Cardiac muscle cell (in vitro differentiated cells and primary cell): ENCODE measurements at regions not wholly inside any gene's neighbourhood (a gene's known extent, or its start where the extent isn't known, plus 50 kb on each side); places are given as distances from the start of the nearest gene placed in this dataset.

ENCODE experiments used
- DNase-seq, 2 donors: peaks; one replicate each; pipeline versions ENCODE4 v3.0.0 to v3.0.0-alpha.2; 2010 to 2017; ENCODE audit warnings: low read depth in 1 of 2, low spot score in 1 of 2
- H3K27ac ChIP-seq: fragments of 200-600 bp; sonication (generic); 2 replicates; pipeline ENCODE4 v1.5.1; 2016
- H3K27me3 ChIP-seq: fragments of 200-600 bp; sonication (generic); 2 replicates; pipeline ENCODE4 v1.6.0; 2016; ENCODE audit warnings: control low read depth
- H3K36me3 ChIP-seq: fragments of 200-600 bp; sonication (generic); 2 replicates; pipeline ENCODE4 v1.5.1; 2016; ENCODE audit warnings: control low read depth
- H3K4me1 ChIP-seq: fragments of 200-600 bp; sonication (generic); 2 replicates; pipeline ENCODE4 v1.8.1; 2017; ENCODE audit warnings: low read depth, mild to moderate bottlenecking, mixed run types
- H3K4me3 ChIP-seq: fragments of 200-600 bp; sonication (generic); 2 replicates; pipeline ENCODE4 v1.5.1; 2016; ENCODE audit warnings: mild to moderate bottlenecking
- H3K9me3 ChIP-seq: fragments of 200-600 bp; sonication (generic); 2 replicates; pipeline ENCODE4 v1.5.1; 2017; ENCODE audit warnings: low read depth, mild to moderate bottlenecking, control low read depth
- TF ChIP-seq, protein P1 (sequence below): IDR thresholded peaks from 2 replicates; pipeline ENCODE4 v1.5.1; 2012; ENCODE audit warnings: low read depth, mild to moderate bottlenecking, low read length

DNA sequence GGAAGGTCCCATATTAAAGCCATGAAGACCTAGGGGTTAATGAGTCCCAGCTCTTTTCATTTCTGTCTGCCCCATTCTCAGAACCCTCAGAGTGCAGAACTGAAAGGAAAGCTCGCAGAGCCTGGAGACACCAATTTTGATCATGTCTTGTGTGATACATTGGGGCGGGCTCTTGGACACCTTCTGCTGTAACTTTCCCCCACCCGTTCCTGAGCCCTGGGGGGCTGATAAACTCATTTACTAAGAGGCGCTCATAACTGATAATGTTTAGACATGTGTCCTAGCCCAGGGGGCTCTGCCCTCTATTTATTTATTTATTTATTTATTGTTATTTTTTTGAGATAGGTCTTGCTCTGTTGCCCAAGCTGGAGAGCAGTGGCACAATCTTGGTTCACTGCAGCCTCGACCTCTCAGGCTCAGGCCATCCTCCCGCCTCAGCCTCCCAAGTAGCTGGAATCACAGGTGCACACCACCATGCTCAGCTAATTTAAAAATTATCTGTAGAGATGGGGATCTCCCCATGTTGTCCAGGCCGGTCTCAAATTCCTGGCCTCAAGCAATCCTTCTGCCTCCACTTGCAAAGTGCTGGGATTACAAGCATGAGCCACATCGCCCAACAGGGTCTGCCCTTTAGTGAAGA lies 72.4 kb upstream of the HAAO start:
- no peaks in the 10 kb centered on the region for H3K4me1 ChIP-seq
- no peak overlapping the region for H3K27ac ChIP-seq
- no peaks in the 10 kb centered on the region for H3K36me3 ChIP-seq
- H3K27me3 ChIP-seq: no peaks in the 10 kb centered on the region
- no peaks in the 10 kb centered on the region for H3K9me3 ChIP-seq
- TF ChIP-seq, protein P1, sequence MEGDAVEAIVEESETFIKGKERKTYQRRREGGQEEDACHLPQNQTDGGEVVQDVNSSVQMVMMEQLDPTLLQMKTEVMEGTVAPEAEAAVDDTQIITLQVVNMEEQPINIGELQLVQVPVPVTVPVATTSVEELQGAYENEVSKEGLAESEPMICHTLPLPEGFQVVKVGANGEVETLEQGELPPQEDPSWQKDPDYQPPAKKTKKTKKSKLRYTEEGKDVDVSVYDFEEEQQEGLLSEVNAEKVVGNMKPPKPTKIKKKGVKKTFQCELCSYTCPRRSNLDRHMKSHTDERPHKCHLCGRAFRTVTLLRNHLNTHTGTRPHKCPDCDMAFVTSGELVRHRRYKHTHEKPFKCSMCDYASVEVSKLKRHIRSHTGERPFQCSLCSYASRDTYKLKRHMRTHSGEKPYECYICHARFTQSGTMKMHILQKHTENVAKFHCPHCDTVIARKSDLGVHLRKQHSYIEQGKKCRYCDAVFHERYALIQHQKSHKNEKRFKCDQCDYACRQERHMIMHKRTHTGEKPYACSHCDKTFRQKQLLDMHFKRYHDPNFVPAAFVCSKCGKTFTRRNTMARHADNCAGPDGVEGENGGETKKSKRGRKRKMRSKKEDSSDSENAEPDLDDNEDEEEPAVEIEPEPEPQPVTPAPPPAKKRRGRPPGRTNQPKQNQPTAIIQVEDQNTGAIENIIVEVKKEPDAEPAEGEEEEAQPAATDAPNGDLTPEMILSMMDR: no peak
- no peak overlapping the region for H3K4me3 ChIP-seq
- no peak for DNase-seq

DNA sequence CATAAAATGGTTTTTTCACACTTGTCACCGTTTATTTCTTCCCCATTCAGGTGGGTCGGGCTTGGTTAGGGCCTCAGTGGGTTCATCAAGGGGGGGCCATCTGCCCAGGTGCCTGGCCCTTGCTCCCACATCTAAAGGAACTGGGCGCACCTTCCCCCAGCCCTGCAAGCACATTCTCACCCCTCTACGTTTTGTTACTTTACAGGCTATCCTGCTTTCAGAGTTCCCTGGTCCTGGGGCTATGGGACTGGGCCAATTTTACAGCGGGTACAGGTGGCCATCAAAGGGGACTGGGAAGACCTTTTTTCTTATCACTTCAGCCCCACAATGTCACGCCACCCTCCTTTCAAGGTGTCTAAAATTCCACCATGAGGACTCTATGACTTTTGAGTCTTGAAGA lies 71.8 kb upstream of the HAAO start:
- TF ChIP-seq, protein P1: no peak
- Histone ChIP-seq H3K4me1 (no peaks in the 10 kb centered on the region), H3K9me3 (no peaks in the 10 kb centered on the region), H3K27ac (no peak overlapping the region), H3K27me3 (no peaks in the 10 kb centered on the region), H3K4me3 (no peak overlapping the region), H3K36me3 (no peaks in the 10 kb centered on the region)
- no peak for DNase-seq

DNA sequence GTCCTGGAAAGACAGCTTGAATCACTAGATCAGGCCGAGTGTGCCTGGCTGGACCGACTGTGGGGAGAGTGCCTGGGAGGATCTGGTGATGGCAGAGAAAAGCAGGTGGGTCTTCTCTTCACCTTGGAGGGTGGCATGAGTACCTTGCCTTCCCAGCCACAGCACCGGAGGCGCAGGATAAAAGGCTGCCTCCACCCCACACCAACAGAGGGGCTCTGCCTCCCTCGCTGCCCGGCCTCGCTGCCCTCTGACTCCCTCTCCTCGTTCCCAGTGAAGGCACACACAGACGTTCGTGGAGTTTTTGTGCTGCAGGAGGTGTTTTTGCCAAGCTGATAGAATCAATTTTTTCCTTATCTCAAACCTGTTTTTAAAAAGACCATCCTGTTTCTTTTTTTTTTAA lies 71.4 kb upstream of the HAAO start:
- Histone ChIP-seq H3K4me3 (no peak overlapping the region), H3K4me1 (no peaks in the 10 kb centered on the region), H3K9me3 (no peaks in the 10 kb centered on the region), H3K27me3 (no peaks in the 10 kb centered on the region), H3K27ac (no peak overlapping the region), H3K36me3 (no peaks in the 10 kb centered on the region)
- TF ChIP-seq, protein P1: no peak
- no peak for DNase-seq

DNA sequence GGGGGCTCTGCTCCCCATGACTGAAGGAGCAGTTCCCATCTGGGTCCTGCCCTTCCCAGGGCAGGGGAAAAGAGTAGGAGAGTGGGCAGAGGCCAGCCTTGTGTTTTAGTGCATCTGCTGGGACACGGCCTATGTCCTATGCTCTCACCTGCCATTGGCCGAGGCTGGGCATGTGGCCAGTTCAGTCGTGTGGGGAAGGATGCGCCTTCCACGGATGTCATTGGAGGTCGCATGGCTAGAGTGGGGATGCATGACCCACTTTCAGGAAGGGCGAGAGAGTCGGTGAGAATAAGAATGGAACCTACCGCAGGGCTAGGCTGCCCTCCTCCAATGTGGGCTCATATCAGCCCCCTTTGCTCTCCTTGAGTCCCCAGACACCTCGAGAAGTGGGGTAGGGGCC lies 70.9 kb upstream of the HAAO start:
- Histone ChIP-seq H3K9me3 (no peaks in the 10 kb centered on the region), H3K27me3 (no peaks in the 10 kb centered on the region)
- TF ChIP-seq, protein P1: no peak

DNA sequence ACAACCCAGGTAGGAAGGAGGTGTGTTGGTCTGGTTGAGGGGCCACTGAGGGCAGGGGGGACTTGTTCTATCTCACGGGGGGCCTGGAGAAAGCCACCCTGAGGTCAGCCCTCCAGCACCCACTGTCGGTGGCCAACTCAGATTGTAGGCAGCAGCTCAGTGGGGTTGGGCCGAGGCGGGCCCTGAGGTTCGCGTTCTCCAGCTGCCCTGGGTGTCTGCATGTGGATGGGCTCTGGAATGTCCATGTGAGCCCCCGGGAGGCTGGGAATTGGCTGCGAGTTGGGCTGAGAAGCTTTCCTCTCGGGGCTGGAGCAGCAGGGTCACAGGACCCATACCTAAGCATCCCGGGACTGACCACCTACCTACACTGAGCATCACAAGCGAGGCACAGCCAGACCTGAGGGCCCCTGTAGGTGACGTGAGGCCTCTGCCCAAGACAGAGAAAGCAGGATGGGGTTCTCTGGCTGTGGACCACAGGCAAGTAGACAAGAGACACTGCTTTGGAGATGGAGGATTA lies 70.3 kb upstream of the HAAO start:
- no peak for DNase-seq
- Histone ChIP-seq H3K4me3 (no peak overlapping the region), H3K4me1 (no peaks in the 10 kb centered on the region), H3K36me3 (no peaks in the 10 kb centered on the region), H3K27ac (no peak overlapping the region), H3K27me3 (no peaks in the 10 kb centered on the region), H3K9me3 (no peaks in the 10 kb centered on the region)
- TF ChIP-seq, protein P1: no peak

More for the DNA sequence above, 70.9 kb upstream of the HAAO start:
- no peak overlapping the region for H3K4me3 ChIP-seq
- DNase-seq: no peak
- H3K27ac ChIP-seq: no peak overlapping the region
- H3K4me1 ChIP-seq: no peaks in the 10 kb centered on the region
- no peaks in the 10 kb centered on the region for H3K36me3 ChIP-seq

DNA sequence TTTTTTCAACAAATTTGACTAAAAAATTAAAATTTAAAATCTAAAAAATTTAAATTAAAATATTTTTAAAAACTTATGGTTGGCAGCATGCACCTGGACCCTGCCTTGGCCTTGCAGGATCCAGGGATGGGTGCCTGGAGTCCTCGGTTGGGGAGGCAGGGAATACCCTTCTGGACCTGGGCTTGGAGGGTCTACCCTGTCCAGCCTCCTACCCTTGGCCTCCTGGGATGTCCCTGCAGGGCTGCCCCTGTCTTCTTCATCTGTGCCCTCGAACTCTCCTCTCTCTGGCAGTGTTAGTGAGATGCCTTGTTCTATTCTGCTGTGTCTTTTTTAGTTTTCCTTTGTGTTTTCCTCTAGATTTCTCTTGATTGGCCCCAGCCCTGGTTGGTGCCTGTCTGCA lies 68.9 kb upstream of the HAAO start:
- Histone ChIP-seq H3K27me3 (no peaks in the 10 kb centered on the region), H3K27ac (no peak overlapping the region), H3K36me3 (no peaks in the 10 kb centered on the region), H3K9me3 (no peaks in the 10 kb centered on the region), H3K4me1 (no peaks in the 10 kb centered on the region), H3K4me3 (no peak overlapping the region)
- no peak for DNase-seq
- TF ChIP-seq, protein P1: no peak
